ENCODE measurements at regions not wholly inside any gene's neighbourhood (a gene's known extent, or its start where the extent isn't known, plus 50 kb on each side); places are given as distances from the start of the nearest gene placed in this dataset.

- TF ChIP-seq ELF4 (CRISPR knock-in tag; IDR thresholded peaks at IDR 0.05; ENCODE audit: low read depth) (no peak), ZNF232 (CRISPR knock-in tag; IDR thresholded peaks at IDR 0.05) (no peak), ESRRA (CRISPR knock-in tag; IDR thresholded peaks at IDR 0.05; ENCODE audit: borderline replicate concordance) (no peak), CTCF (IDR thresholded peaks at IDR 0.05) (no peak)
Measured at GRCh38 chr21:27122686-27123085, 155.8 kb upstream of the ADAMTS5 start.
